ENCODE measurements at regions not wholly inside any gene's neighbourhood (a gene's known extent, or its start where the extent isn't known, plus 50 kb on each side); places are given as distances from the start of the nearest gene placed in this dataset.
A peak's percentile ranks its signal among the peaks of the same experiment; 100 is the strongest.

- Mint-ChIP-seq H3K27ac (peak overlapping the region; percentile 46; the same call in 1 of the 2 replicates), H3K9me3 (peaks cover 24% of the 10 kb centered on the region)
Measured at GRCh38 chr18:34003687-34004086, 221.0 kb downstream of the NOL4 start.

More at GRCh38 chr18:34003687-34004086, 221.0 kb downstream of the NOL4 start:
- H3K4me1 Mint-ChIP-seq = peaks cover 12% of the 10 kb centered on the region
- Histone ChIP-seq H2AFZ (no peak overlapping the region), H3K36me3 (ENCODE audit: insufficient read depth) (no peaks in the 10 kb centered on the region), H3K79me2 (replicated peaks; ENCODE audit: insufficient read depth) (no peaks in the 10 kb centered on the region), H3F3A (replicated peaks; ENCODE audit: low read depth) (no peaks in the 10 kb centered on the region), H3K4me3 (no peak overlapping the region), H3K27me3 (ENCODE audit: insufficient read depth) (no peaks in the 10 kb centered on the region), H4K20me1 (replicated peaks; ENCODE audit: insufficient read depth) (no peaks in the 10 kb centered on the region), H3K9me2 (ENCODE audit: insufficient read depth) (peaks cover 8% of the 10 kb centered on the region), H3K27ac (ENCODE audit: low read depth) (no peak overlapping the region), H3K4me2 (peak overlapping the region; percentile 35), H3K4me1 (ENCODE audit: insufficient read depth) (peaks cover 8% of the 10 kb centered on the region)
- ATAC-seq (peak; percentile 62), DNase-seq (ENCODE audit: low spot score) (peak; percentile 52)
- H3K4me3 Mint-ChIP-seq = peak overlapping the region; percentile 0; the same call in 1 of the 3 replicates
- no peaks in the 10 kb centered on the region for H3K27me3 Mint-ChIP-seq (ENCODE audit: insufficient read depth, low read depth, poor library complexity)
- TF ChIP-seq JUNB (IDR thresholded peaks at IDR 0.05; ENCODE audit: unreplicated experiment) (no peak), NANOG (IDR thresholded peaks at IDR 0.05; ENCODE audit: borderline replicate concordance) (no peak), REST (IDR thresholded peaks at IDR 0.05; ENCODE audit: unreplicated experiment) (no peak), EZH2 (IDR thresholded peaks at IDR 0.05; ENCODE audit: low read depth, unreplicated experiment) (no peak), CREB1 (CRISPR knock-in tag; IDR thresholded peaks at IDR 0.05; ENCODE audit: low read depth) (no peak), POLR2AphosphoS5 (IDR thresholded peaks at IDR 0.05; ENCODE audit: low read depth) (no peak), ZNF331 (CRISPR knock-in tag; IDR thresholded peaks at IDR 0.05; ENCODE audit: low read depth) (no peak), CTCF (conservative IDR thresholded peaks at IDR 0.05; ENCODE audit: low read depth in 2 of 2) (no peak), EZH2phosphoT487 (IDR thresholded peaks at IDR 0.05; ENCODE audit: unreplicated experiment) (no peak), STAT1 (IDR thresholded peaks at IDR 0.05; ENCODE audit: unreplicated experiment) (no peak), ZNF114 (CRISPR knock-in tag; IDR thresholded peaks at IDR 0.05) (no peak)
- TF ChIP-seq, protein P1, sequence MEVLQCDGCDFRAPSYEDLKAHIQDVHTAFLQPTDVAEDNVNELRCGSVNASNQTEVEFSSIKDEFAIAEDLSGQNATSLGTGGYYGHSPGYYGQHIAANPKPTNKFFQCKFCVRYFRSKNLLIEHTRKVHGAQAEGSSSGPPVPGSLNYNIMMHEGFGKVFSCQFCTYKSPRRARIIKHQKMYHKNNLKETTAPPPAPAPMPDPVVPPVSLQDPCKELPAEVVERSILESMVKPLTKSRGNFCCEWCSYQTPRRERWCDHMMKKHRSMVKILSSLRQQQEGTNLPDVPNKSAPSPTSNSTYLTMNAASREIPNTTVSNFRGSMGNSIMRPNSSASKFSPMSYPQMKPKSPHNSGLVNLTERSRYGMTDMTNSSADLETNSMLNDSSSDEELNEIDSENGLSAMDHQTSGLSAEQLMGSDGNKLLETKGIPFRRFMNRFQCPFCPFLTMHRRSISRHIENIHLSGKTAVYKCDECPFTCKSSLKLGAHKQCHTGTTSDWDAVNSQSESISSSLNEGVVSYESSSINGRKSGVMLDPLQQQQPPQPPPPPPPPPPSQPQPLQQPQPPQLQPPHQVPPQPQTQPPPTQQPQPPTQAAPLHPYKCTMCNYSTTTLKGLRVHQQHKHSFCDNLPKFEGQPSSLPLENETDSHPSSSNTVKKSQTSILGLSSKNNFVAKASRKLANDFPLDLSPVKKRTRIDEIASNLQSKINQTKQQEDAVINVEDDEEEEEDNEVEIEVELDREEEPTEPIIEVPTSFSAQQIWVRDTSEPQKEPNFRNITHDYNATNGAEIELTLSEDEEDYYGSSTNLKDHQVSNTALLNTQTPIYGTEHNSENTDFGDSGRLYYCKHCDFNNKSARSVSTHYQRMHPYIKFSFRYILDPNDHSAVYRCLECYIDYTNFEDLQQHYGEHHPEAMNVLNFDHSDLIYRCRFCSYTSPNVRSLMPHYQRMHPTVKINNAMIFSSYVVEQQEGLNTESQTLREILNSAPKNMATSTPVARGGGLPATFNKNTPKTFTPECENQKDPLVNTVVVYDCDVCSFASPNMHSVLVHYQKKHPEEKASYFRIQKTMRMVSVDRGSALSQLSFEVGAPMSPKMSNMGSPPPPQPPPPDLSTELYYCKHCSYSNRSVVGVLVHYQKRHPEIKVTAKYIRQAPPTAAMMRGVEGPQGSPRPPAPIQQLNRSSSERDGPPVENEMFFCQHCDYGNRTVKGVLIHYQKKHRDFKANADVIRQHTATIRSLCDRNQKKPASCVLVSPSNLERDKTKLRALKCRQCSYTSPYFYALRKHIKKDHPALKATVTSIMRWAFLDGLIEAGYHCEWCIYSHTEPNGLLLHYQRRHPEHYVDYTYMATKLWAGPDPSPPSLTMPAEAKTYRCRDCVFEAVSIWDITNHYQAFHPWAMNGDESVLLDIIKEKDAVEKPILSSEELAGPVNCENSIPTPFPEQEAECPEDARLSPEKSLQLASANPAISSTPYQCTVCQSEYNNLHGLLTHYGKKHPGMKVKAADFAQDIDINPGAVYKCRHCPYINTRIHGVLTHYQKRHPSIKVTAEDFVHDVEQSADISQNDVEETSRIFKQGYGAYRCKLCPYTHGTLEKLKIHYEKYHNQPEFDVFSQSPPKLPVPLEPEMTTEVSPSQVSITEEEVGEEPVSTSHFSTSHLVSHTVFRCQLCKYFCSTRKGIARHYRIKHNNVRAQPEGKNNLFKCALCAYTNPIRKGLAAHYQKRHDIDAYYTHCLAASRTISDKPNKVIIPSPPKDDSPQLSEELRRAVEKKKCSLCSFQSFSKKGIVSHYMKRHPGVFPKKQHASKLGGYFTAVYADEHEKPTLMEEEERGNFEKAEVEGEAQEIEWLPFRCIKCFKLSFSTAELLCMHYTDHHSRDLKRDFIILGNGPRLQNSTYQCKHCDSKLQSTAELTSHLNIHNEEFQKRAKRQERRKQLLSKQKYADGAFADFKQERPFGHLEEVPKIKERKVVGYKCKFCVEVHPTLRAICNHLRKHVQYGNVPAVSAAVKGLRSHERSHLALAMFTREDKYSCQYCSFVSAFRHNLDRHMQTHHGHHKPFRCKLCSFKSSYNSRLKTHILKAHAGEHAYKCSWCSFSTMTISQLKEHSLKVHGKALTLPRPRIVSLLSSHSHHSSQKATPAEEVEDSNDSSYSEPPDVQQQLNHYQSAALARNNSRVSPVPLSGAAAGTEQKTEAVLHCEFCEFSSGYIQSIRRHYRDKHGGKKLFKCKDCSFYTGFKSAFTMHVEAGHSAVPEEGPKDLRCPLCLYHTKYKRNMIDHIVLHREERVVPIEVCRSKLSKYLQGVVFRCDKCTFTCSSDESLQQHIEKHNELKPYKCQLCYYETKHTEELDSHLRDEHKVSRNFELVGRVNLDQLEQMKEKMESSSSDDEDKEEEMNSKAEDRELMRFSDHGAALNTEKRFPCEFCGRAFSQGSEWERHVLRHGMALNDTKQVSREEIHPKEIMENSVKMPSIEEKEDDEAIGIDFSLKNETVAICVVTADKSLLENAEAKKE (CRISPR knock-in tag; IDR thresholded peaks at IDR 0.05) = no peak
- TF ChIP-seq, protein P2, sequence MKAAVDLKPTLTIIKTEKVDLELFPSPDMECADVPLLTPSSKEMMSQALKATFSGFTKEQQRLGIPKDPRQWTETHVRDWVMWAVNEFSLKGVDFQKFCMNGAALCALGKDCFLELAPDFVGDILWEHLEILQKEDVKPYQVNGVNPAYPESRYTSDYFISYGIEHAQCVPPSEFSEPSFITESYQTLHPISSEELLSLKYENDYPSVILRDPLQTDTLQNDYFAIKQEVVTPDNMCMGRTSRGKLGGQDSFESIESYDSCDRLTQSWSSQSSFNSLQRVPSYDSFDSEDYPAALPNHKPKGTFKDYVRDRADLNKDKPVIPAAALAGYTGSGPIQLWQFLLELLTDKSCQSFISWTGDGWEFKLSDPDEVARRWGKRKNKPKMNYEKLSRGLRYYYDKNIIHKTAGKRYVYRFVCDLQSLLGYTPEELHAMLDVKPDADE (IDR thresholded peaks at IDR 0.05) = no peak
- H3K36me3 Mint-ChIP-seq (ENCODE audit: low read depth) = peaks cover 23% of the 10 kb centered on the region; the same call in 2 of the 3 replicates

Data from GM23338 (cell line).